ENCODE measurements at regions not wholly inside any gene's neighbourhood (a gene's known extent, or its start where the extent isn't known, plus 50 kb on each side); places are given as distances from the start of the nearest gene placed in this dataset.

DNA sequence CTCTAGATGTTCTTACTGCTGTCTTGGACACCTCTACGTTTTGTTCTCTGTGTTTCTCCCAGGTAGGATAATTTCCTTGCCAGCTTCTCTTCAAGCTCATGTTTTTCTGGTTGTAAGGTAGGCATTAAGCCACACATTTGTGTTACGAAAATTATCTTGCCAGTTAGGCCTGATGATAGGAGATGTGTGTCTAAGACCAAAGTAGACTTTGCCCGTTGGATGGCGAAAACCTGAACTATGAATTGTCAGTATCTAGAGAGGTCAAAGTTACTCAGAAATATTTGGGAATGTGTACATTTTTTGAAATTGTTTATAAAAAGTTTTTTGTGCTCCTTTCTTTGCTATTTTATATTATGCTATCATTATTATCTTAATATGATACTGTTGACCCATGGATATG lies 72.8 kb downstream of the FHIP1A start:
- TF ChIP-seq CTCF (IDR thresholded peaks at IDR 0.05), result no peak
- Histone ChIP-seq H3K4me1 (no peaks in the 10 kb centered on the region), H3K27me3 (no peaks in the 10 kb centered on the region), H3K9me3 (no peaks in the 10 kb centered on the region), H3K4me3 (no peak overlapping the region), H3K27ac (no peak overlapping the region), H3K36me3 (no peaks in the 10 kb centered on the region)
- DNase-seq (no peak), ATAC-seq (no peak)
- intact Hi-C loops (cut with DNase I), result no loop called here

DNA sequence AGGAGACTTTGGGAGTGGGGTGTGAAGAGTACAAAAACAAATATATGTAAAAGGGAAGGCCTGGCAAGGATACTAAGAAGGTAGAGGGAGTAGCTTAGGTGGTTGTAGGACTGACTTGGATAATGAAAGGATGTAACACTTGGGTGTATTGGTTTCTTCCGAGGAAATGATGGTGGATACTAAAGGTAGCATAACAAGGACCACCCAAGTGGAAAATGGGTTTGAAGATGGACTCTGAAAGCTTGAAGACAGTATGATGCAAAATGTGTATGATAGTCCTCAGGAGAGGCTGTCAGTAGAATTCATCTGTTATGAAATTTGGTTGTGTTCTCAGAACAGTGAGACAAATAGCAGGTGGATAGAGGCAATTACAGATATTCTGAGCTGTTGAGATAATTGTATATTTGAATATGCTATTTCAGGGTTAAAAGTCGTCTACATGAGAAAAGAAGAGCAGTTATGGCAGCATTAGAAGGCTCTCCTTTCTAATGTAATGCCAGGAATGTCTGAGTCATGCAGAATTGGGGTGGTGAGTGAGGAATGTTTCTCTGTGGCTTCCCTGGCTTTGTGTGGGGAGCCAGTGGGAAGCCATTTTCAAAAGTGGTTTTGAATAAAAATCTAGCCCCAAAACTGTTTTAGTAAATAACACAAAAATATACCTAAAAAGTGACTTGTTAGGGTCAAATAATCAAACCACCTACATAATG lies 75.6 kb downstream of the FHIP1A start:
- Histone ChIP-seq H3K4me1 (no peaks in the 10 kb centered on the region), H3K27ac (no peak overlapping the region), H3K4me3 (no peak overlapping the region), H3K9me3 (no peaks in the 10 kb centered on the region), H3K36me3 (no peaks in the 10 kb centered on the region), H3K27me3 (no peaks in the 10 kb centered on the region)
- ATAC-seq (peak; percentile 33), DNase-seq (no peak)
- no peak for TF ChIP-seq CTCF (IDR thresholded peaks at IDR 0.05)
- intact Hi-C loops (cut with DNase I), result no loop called here

DNA sequence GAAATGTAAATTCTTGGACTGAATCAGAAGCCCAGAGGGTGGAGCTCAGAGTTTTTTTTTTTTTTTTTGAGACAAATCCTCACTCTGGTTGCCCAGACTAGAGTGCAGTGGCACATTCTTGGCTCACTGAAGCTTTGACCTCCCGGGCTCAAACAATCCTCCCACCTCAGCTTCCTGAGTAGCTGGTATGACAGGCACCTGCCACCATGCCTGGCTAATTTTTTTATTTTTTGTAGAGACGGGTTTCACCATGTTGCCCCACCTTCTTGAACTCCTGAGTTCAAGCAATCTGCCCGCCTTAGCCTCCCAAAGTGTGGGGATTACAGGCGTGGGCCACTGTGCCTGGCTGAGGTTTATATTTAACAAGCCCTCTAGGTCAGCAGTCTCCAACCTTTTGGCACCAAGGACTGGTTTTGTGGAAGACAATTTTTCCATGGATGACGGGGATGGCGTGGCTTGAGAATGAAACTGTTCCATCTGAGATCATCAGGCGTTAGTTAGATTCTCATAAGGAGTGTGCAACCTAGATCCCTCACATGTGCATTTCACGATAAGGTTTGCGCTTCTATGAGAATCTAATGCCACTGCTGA lies 76.7 kb downstream of the FHIP1A start:
- Histone ChIP-seq H3K9me3 (no peaks in the 10 kb centered on the region), H3K4me3 (no peak overlapping the region), H3K36me3 (no peaks in the 10 kb centered on the region), H3K27me3 (no peaks in the 10 kb centered on the region), H3K4me1 (no peaks in the 10 kb centered on the region), H3K27ac (no peak overlapping the region)
- DNase-seq (no peak), ATAC-seq (no peak)
- no peak for TF ChIP-seq CTCF (IDR thresholded peaks at IDR 0.05)
- intact Hi-C loops (cut with DNase I), result no loop called here

DNA sequence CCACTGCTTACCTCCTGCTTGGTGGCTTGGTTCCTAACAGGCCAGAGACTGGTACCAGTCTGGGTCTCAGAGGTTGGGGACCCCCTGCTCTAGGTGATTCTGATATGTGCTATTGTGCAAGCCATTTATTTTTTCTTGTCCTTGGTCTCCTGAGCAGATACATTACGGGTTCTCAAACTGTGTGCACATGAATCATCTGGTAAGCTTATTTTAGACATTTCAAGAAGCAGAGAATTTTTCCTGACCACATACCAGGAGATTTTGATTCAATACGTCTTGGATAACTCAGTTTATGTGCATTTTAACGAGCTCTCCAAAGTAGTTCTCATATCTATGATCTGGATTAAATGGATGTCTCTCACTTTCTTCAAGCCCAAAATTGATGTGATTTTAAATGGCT lies 77.2 kb downstream of the FHIP1A start:
- no peaks in the 10 kb centered on the region for H3K27me3 ChIP-seq
- no peak overlapping the region for H3K4me3 ChIP-seq
- H3K9me3 ChIP-seq, result no peaks in the 10 kb centered on the region
- no peak overlapping the region for H3K27ac ChIP-seq
- intact Hi-C loops (cut with DNase I), result no loop called here
- DNase-seq (no peak), ATAC-seq (no peak)
- no peak for TF ChIP-seq CTCF (IDR thresholded peaks at IDR 0.05)
- H3K4me1 ChIP-seq, result no peaks in the 10 kb centered on the region
- no peaks in the 10 kb centered on the region for H3K36me3 ChIP-seq

DNA sequence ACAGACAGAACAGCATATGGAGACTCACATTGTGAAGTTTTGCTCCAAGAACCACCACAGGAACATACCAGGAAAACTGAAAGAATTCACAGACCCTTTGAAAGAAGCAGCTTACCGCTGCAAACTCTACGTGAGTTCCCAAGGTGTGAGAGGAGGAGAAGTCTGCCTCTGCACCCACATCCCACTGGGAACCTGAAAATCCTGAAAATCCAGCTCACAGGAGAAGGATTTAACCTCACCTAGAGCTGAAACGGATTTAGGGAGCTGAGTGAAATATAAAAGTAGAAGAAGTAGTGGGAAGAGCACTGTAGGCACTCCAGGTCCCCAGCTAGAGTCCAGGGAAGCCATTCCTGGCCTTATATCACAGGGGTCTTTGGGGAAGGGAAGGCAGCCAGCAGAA lies 80.0 kb downstream of the FHIP1A start:
- no peak overlapping the region for H3K27ac ChIP-seq
- no peaks in the 10 kb centered on the region for H3K36me3 ChIP-seq
- intact Hi-C loops (cut with DNase I), result no loop called here
- H3K4me3 ChIP-seq, result no peak overlapping the region
- DNase-seq (no peak), ATAC-seq (no peak)
- H3K4me1 ChIP-seq, result no peaks in the 10 kb centered on the region
- TF ChIP-seq CTCF (IDR thresholded peaks at IDR 0.05), result no peak
- no peaks in the 10 kb centered on the region for H3K9me3 ChIP-seq
- H3K27me3 ChIP-seq, result no peaks in the 10 kb centered on the region
